ENCODE measurements at regions not wholly inside any gene's neighbourhood (a gene's known extent, or its start where the extent isn't known, plus 50 kb on each side); places are given as distances from the start of the nearest gene placed in this dataset.
"Not testable (repeated sequence)": the region's sequence is repeated elsewhere in the genome, so short reads cannot be mapped to it uniquely, and the experiment has no call there.

GRCh38 chr3:79951426-79951825, 183.6 kb upstream of the ROBO1 start:
- H3K4me1 Mint-ChIP-seq (ENCODE audit: low read depth); DNase-seq (ENCODE audit: low spot score); H3K36me3 Mint-ChIP-seq (ENCODE audit: low read depth); H3K4me3 Mint-ChIP-seq; H3K27me3 Mint-ChIP-seq (ENCODE audit: insufficient read depth); H3K27ac Mint-ChIP-seq; intact Hi-C loops (cut with micrococcal nuclease): not testable (repeated sequence)
- peaks cover 25% of the 10 kb centered on the region for H3K9me3 Mint-ChIP-seq

- Mint-ChIP-seq H3K36me3 (ENCODE audit: low read depth) (no peaks in the 10 kb centered on the region), H3K4me1 (ENCODE audit: low read depth) (no peaks in the 10 kb centered on the region), H3K27ac (no peak overlapping the region), H3K4me3 (no peak overlapping the region), H3K9me3 (peaks cover 26% of the 10 kb centered on the region), H3K27me3 (ENCODE audit: insufficient read depth) (no peaks in the 10 kb centered on the region)
- no peak for DNase-seq (ENCODE audit: low spot score)
- intact Hi-C loops (cut with micrococcal nuclease) = no loop called here
Observed at GRCh38 chr3:79947957-79948356, 180.2 kb upstream of the ROBO1 start.

GRCh38 chr3:79947469-79947868, 179.7 kb upstream of the ROBO1 start:
- no peak for DNase-seq (ENCODE audit: low spot score)
- no peak overlapping the region for H3K4me3 Mint-ChIP-seq
- H3K27ac Mint-ChIP-seq = no peak overlapping the region
- H3K9me3 Mint-ChIP-seq = peaks cover 24% of the 10 kb centered on the region
- intact Hi-C loops (cut with micrococcal nuclease) = no loop called here
- no peaks in the 10 kb centered on the region for H3K27me3 Mint-ChIP-seq (ENCODE audit: insufficient read depth)
- no peaks in the 10 kb centered on the region for H3K4me1 Mint-ChIP-seq (ENCODE audit: low read depth)
- H3K36me3 Mint-ChIP-seq (ENCODE audit: low read depth) = no peaks in the 10 kb centered on the region

GRCh38 chr3:79937567-79937966, 169.8 kb upstream of the ROBO1 start:
- intact Hi-C loops (cut with micrococcal nuclease) = no loop called here
- H3K27ac Mint-ChIP-seq = no peak overlapping the region
- H3K4me1 Mint-ChIP-seq (ENCODE audit: low read depth) = no peaks in the 10 kb centered on the region
- no peaks in the 10 kb centered on the region for H3K27me3 Mint-ChIP-seq (ENCODE audit: insufficient read depth)
- peaks cover 4% of the 10 kb centered on the region for H3K9me3 Mint-ChIP-seq
- H3K4me3 Mint-ChIP-seq = no peak overlapping the region
- H3K36me3 Mint-ChIP-seq (ENCODE audit: low read depth) = no peaks in the 10 kb centered on the region
- no peak for DNase-seq (ENCODE audit: low spot score)

- H3K9me3 Mint-ChIP-seq = no peaks in the 10 kb centered on the region
Observed at GRCh38 chr3:79930196-79930595, 162.4 kb upstream of the ROBO1 start.

GRCh38 chr3:79928687-79929408, 161.1 kb upstream of the ROBO1 start:
- no peaks in the 10 kb centered on the region for H3K4me1 Mint-ChIP-seq (ENCODE audit: low read depth)
- H3K4me3 Mint-ChIP-seq = no peak overlapping the region
- H3K36me3 Mint-ChIP-seq (ENCODE audit: low read depth) = no peaks in the 10 kb centered on the region
- H3K27me3 Mint-ChIP-seq (ENCODE audit: insufficient read depth) = no peaks in the 10 kb centered on the region
- DNase-seq (ENCODE audit: low spot score) = no peak
- intact Hi-C loops (cut with micrococcal nuclease) = no loop called here
- no peaks in the 10 kb centered on the region for H3K9me3 Mint-ChIP-seq
- no peak overlapping the region for H3K27ac Mint-ChIP-seq

More at GRCh38 chr3:79930196-79930595, 162.4 kb upstream of the ROBO1 start:
- Mint-ChIP-seq H3K4me3 (no peak overlapping the region), H3K27me3 (ENCODE audit: insufficient read depth) (no peaks in the 10 kb centered on the region), H3K4me1 (ENCODE audit: low read depth) (no peaks in the 10 kb centered on the region), H3K27ac (no peak overlapping the region), H3K36me3 (ENCODE audit: low read depth) (no peaks in the 10 kb centered on the region)
- no peak for DNase-seq (ENCODE audit: low spot score)
- intact Hi-C loops (cut with micrococcal nuclease) = no loop called here

GRCh38 chr3:79926522-79926921, 158.7 kb upstream of the ROBO1 start:
- Mint-ChIP-seq H3K9me3 (no peaks in the 10 kb centered on the region), H3K4me1 (ENCODE audit: low read depth) (no peaks in the 10 kb centered on the region), H3K27ac (no peak overlapping the region), H3K27me3 (ENCODE audit: insufficient read depth) (no peaks in the 10 kb centered on the region), H3K36me3 (ENCODE audit: low read depth) (no peaks in the 10 kb centered on the region), H3K4me3 (no peak overlapping the region)
- DNase-seq (ENCODE audit: low spot score) = no peak
- intact Hi-C loops (cut with micrococcal nuclease) = no loop called here

- no peak for DNase-seq (ENCODE audit: low spot score)
- intact Hi-C loops (cut with micrococcal nuclease) = no loop called here
- no peaks in the 10 kb centered on the region for H3K27me3 Mint-ChIP-seq (ENCODE audit: insufficient read depth)
- H3K4me3 Mint-ChIP-seq = no peak overlapping the region
- no peaks in the 10 kb centered on the region for H3K4me1 Mint-ChIP-seq (ENCODE audit: low read depth)
- H3K36me3 Mint-ChIP-seq (ENCODE audit: low read depth) = no peaks in the 10 kb centered on the region
- H3K9me3 Mint-ChIP-seq = no peaks in the 10 kb centered on the region
- H3K27ac Mint-ChIP-seq = no peak overlapping the region
Observed at GRCh38 chr3:79922633-79923032, 154.8 kb upstream of the ROBO1 start.

GRCh38 chr3:79917561-79917960, 149.8 kb upstream of the ROBO1 start:
- H3K4me3 Mint-ChIP-seq = no peak overlapping the region
- intact Hi-C loops (cut with micrococcal nuclease) = no loop called here
- H3K27ac Mint-ChIP-seq = no peak overlapping the region
- DNase-seq (ENCODE audit: low spot score) = no peak
- H3K27me3 Mint-ChIP-seq (ENCODE audit: insufficient read depth) = no peaks in the 10 kb centered on the region
- H3K36me3 Mint-ChIP-seq (ENCODE audit: low read depth) = no peaks in the 10 kb centered on the region
- no peaks in the 10 kb centered on the region for H3K4me1 Mint-ChIP-seq (ENCODE audit: low read depth)
- H3K9me3 Mint-ChIP-seq = peaks cover 8% of the 10 kb centered on the region

GRCh38 chr3:79910337-79910736, 142.5 kb upstream of the ROBO1 start:
- intact Hi-C loops (cut with micrococcal nuclease) = no loop called here
- no peaks in the 10 kb centered on the region for H3K36me3 Mint-ChIP-seq (ENCODE audit: low read depth)
- no peak overlapping the region for H3K27ac Mint-ChIP-seq
- no peaks in the 10 kb centered on the region for H3K27me3 Mint-ChIP-seq (ENCODE audit: insufficient read depth)
- H3K9me3 Mint-ChIP-seq = peaks cover 4% of the 10 kb centered on the region
- no peaks in the 10 kb centered on the region for H3K4me1 Mint-ChIP-seq (ENCODE audit: low read depth)
- no peak for DNase-seq (ENCODE audit: low spot score)
- no peak overlapping the region for H3K4me3 Mint-ChIP-seq

GRCh38 chr3:79906106-79906505, 138.3 kb upstream of the ROBO1 start:
- no peaks in the 10 kb centered on the region for H3K9me3 Mint-ChIP-seq
- H3K27me3 Mint-ChIP-seq (ENCODE audit: insufficient read depth) = no peaks in the 10 kb centered on the region
- no peaks in the 10 kb centered on the region for H3K4me1 Mint-ChIP-seq (ENCODE audit: low read depth)
- intact Hi-C loops (cut with micrococcal nuclease) = no loop called here
- no peak overlapping the region for H3K4me3 Mint-ChIP-seq
- DNase-seq (ENCODE audit: low spot score) = no peak
- no peak overlapping the region for H3K27ac Mint-ChIP-seq
- H3K36me3 Mint-ChIP-seq (ENCODE audit: low read depth) = no peaks in the 10 kb centered on the region

GRCh38 chr3:79902151-79902550, 134.4 kb upstream of the ROBO1 start:
- Mint-ChIP-seq H3K9me3 (no peaks in the 10 kb centered on the region), H3K4me3 (no peak overlapping the region), H3K4me1 (ENCODE audit: low read depth) (no peaks in the 10 kb centered on the region), H3K36me3 (ENCODE audit: low read depth) (no peaks in the 10 kb centered on the region), H3K27ac (no peak overlapping the region), H3K27me3 (ENCODE audit: insufficient read depth) (no peaks in the 10 kb centered on the region)
- intact Hi-C loops (cut with micrococcal nuclease) = no loop called here
- DNase-seq (ENCODE audit: low spot score) = no peak

GRCh38 chr3:79898907-79899306, 131.1 kb upstream of the ROBO1 start:
- no peaks in the 10 kb centered on the region for H3K27me3 Mint-ChIP-seq (ENCODE audit: insufficient read depth)
- no peak for DNase-seq (ENCODE audit: low spot score)
- H3K27ac Mint-ChIP-seq = no peak overlapping the region
- H3K4me3 Mint-ChIP-seq = no peak overlapping the region
- H3K36me3 Mint-ChIP-seq (ENCODE audit: low read depth) = no peaks in the 10 kb centered on the region
- H3K4me1 Mint-ChIP-seq (ENCODE audit: low read depth) = no peaks in the 10 kb centered on the region
- intact Hi-C loops (cut with micrococcal nuclease) = no loop called here
- H3K9me3 Mint-ChIP-seq = no peaks in the 10 kb centered on the region

- intact Hi-C loops (cut with micrococcal nuclease) = no loop called here
Observed at GRCh38 chr3:79896086-79896485, 128.3 kb upstream of the ROBO1 start.

More at GRCh38 chr3:79896086-79896485, 128.3 kb upstream of the ROBO1 start:
- Mint-ChIP-seq H3K27me3 (ENCODE audit: insufficient read depth) (no peaks in the 10 kb centered on the region), H3K4me3 (no peak overlapping the region), H3K4me1 (ENCODE audit: low read depth) (no peaks in the 10 kb centered on the region), H3K27ac (no peak overlapping the region), H3K9me3 (no peaks in the 10 kb centered on the region), H3K36me3 (ENCODE audit: low read depth) (no peaks in the 10 kb centered on the region)
- no peak for DNase-seq (ENCODE audit: low spot score)
